RWPE2 (cell line): ENCODE measurements at regions not wholly inside any gene's neighbourhood (a gene's known extent, or its start where the extent isn't known, plus 50 kb on each side); places are given as distances from the start of the nearest gene placed in this dataset.
A peak's percentile ranks its signal among the peaks of the same experiment; 100 is the strongest.

Experiments
- ATAC-seq: fragments of 200-7000 bp; cut with Tn5 transposase; 3 replicates; pipeline ENCODE4 v1.9.1; 2021; ENCODE audit warnings: low read depth
- DNase-seq: peaks from one replicate; pipeline ENCODE4 v3.0.0-alpha.2; 2020; ENCODE audit warnings: low spot score
- H3K27ac ChIP-seq: fragments of 450-650 bp; 2 replicates; pipeline ENCODE4 v1.5.1; 2017; ENCODE audit warnings: mild to moderate bottlenecking; ENCODE audit not compliant: poor library complexity, severe bottlenecking
- H3K27me3 ChIP-seq: fragments of 250-450 bp; sonication (Bioruptor Pico); 2 replicates; pipeline ENCODE4 v1.5.1; 2021; ENCODE audit warnings: mild to moderate bottlenecking, moderate library complexity; ENCODE audit not compliant: insufficient read depth, poor library complexity, severe bottlenecking
- H3K36me3 ChIP-seq: fragments of 250-450 bp; sonication (Bioruptor Pico); 2 replicates; pipeline ENCODE4 v1.5.1; 2020; ENCODE audit warnings: low read depth, mild to moderate bottlenecking, moderate library complexity
- H3K4me1 ChIP-seq: fragments of 250-450 bp; sonication (Bioruptor Pico); 2 replicates; pipeline ENCODE4 v1.5.1; 2021; ENCODE audit warnings: mild to moderate bottlenecking, moderate library complexity; ENCODE audit not compliant: insufficient read depth, poor library complexity, severe bottlenecking
- H3K4me3 ChIP-seq: fragments of 250-450 bp; sonication (Bioruptor Pico); 2 replicates; pipeline ENCODE4 v1.5.1; 2021; ENCODE audit warnings: mild to moderate bottlenecking, moderate library complexity; ENCODE audit not compliant: severe bottlenecking
- H3K9me3 ChIP-seq: fragments of 250-450 bp; sonication (Bioruptor Pico); 2 replicates; pipeline ENCODE4 v1.5.1; 2021; ENCODE audit warnings: mild to moderate bottlenecking, moderate library complexity; ENCODE audit not compliant: severe bottlenecking
- TF ChIP-seq, protein P1 (sequence below): fragments of 450-650 bp; IDR thresholded peaks from one replicate; pipeline ENCODE4 v1.5.1; 2017; ENCODE audit warnings: mild to moderate bottlenecking, moderate library complexity; ENCODE audit not compliant: poor library complexity, severe bottlenecking

DNA sequence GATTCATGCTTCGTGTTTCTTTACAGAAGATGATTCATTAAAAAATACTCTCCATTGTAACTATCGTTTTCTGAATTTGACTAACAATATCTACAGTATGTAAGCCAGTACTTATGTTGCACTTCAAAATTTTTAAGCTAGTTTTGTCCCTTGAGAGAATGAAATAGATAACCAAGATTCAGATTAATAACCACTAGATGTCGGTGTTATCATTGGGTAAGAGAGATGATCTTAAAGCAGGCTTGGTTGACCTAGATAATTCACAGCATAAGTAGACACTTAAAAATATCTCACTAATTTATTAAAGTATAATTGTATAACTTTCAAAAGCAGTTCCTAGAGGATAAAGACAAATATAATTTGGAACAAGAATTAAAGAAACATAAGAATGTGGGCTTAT lies 430.9 kb downstream of the C4orf33 start:
- no peaks in the 10 kb centered on the region for H3K27me3 ChIP-seq
- H3K36me3 ChIP-seq = no peaks in the 10 kb centered on the region
- DNase-seq (no peak), ATAC-seq (no peak)
- no peak overlapping the region for H3K27ac ChIP-seq
- no peaks in the 10 kb centered on the region for H3K9me3 ChIP-seq
- no peaks in the 10 kb centered on the region for H3K4me1 ChIP-seq
- no peak overlapping the region for H3K4me3 ChIP-seq
- TF ChIP-seq, protein P1, sequence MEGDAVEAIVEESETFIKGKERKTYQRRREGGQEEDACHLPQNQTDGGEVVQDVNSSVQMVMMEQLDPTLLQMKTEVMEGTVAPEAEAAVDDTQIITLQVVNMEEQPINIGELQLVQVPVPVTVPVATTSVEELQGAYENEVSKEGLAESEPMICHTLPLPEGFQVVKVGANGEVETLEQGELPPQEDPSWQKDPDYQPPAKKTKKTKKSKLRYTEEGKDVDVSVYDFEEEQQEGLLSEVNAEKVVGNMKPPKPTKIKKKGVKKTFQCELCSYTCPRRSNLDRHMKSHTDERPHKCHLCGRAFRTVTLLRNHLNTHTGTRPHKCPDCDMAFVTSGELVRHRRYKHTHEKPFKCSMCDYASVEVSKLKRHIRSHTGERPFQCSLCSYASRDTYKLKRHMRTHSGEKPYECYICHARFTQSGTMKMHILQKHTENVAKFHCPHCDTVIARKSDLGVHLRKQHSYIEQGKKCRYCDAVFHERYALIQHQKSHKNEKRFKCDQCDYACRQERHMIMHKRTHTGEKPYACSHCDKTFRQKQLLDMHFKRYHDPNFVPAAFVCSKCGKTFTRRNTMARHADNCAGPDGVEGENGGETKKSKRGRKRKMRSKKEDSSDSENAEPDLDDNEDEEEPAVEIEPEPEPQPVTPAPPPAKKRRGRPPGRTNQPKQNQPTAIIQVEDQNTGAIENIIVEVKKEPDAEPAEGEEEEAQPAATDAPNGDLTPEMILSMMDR = peak; percentile 53

- no peak overlapping the region for H3K27ac ChIP-seq
- H3K4me1 ChIP-seq = no peaks in the 10 kb centered on the region
- H3K4me3 ChIP-seq = no peak overlapping the region
- no peaks in the 10 kb centered on the region for H3K9me3 ChIP-seq
- DNase-seq (no peak), ATAC-seq (no peak)
- TF ChIP-seq, protein P1 = no peak
- no peaks in the 10 kb centered on the region for H3K36me3 ChIP-seq
- H3K27me3 ChIP-seq = no peaks in the 10 kb centered on the region
Measured at GRCh38 chr4:129531253-129531652, 435.3 kb downstream of the C4orf33 start.

- TF ChIP-seq, protein P1 = no peak
- no peak for ATAC-seq
- Histone ChIP-seq H3K36me3 (no peaks in the 10 kb centered on the region), H3K4me3 (no peak overlapping the region), H3K27ac (no peak overlapping the region), H3K9me3 (no peaks in the 10 kb centered on the region), H3K27me3 (no peaks in the 10 kb centered on the region), H3K4me1 (no peaks in the 10 kb centered on the region)
- DNase-seq = no peak
Measured at GRCh38 chr4:129532573-129532972, 436.6 kb downstream of the C4orf33 start.

DNA sequence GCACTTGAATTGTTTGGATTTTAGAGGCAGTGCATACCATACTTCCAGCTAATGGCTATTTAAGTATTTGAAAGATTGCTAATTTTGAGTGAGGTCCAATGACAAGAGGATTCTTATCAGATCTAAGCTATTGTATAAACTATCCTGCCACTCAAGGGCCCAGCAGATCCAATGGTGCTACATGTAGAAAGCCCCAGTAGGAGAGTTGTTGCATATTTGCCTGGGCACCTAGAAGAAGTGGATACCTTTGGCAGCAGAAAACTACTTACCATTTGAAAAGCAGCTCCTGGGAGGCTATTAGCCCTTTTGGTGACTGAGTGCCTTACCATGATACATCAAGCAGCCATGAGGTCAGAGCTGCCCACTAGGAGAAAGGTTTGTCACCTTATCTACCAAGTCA lies 447.3 kb downstream of the C4orf33 start:
- H3K9me3 ChIP-seq = no peaks in the 10 kb centered on the region
- H3K4me1 ChIP-seq = peaks cover 5% of the 10 kb centered on the region
- no peak for ATAC-seq
- H3K36me3 ChIP-seq = no peaks in the 10 kb centered on the region
- H3K4me3 ChIP-seq = no peak overlapping the region
- DNase-seq = no peak
- H3K27me3 ChIP-seq = no peaks in the 10 kb centered on the region
- TF ChIP-seq, protein P1 = no peak
- no peak overlapping the region for H3K27ac ChIP-seq

DNA sequence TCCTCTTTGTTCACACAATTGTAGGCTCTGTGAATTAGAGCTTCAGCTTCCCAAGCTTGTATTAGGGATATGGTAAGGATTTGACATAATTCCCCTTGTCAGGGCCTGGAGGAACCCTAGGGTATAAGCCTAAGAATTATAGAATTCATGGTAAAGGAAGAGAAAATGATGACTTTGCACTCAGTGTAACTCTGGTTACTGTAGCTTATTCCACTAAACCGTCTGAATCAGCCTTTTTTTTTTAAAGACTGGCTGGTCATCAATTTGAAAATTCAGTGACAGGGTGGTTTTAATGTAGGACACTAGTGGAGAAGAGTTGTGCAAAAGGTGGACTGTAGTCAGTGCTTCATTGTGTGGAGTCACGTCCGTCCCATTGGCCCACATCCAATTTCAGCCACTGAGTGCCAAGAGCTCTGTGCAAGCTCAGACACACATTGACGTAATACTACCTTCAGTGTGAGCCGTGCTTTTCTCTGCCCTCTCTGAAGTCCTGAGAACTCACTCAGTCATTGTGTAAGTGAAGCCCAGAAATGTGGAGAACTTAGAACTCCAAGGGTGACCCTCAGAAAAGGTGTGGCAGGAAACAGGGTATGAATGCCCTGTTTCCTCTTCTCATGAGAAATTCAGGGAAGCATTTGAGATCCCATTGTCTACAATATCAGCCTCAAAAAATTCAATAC lies 449.8 kb downstream of the C4orf33 start:
- Histone ChIP-seq H3K4me1 (peaks cover 5% of the 10 kb centered on the region), H3K4me3 (no peak overlapping the region), H3K27ac (no peak overlapping the region), H3K9me3 (no peaks in the 10 kb centered on the region), H3K36me3 (no peaks in the 10 kb centered on the region), H3K27me3 (no peaks in the 10 kb centered on the region)
- ATAC-seq (peak; percentile 90), DNase-seq (peak; percentile 45)
- TF ChIP-seq, protein P1 = no peak
